ENCODE measurements at regions not wholly inside any gene's neighbourhood (a gene's known extent, or its start where the extent isn't known, plus 50 kb on each side); places are given as distances from the start of the nearest gene placed in this dataset.

- no peak for DNase-seq (ENCODE audit: low read depth)
- no peak for TF ChIP-seq CTCF (conservative IDR thresholded peaks at IDR 0.05; ENCODE audit: low read depth, low read length)
- H3K4me3 ChIP-seq (ENCODE audit: low read depth, low read length) = no peak overlapping the region
Measured at GRCh38 chr17:33889766-33890165, 365.3 kb upstream of the CCL2 start.

- H3K4me3 ChIP-seq (ENCODE audit: low read depth, low read length) = no peak overlapping the region
- no peak for TF ChIP-seq CTCF (conservative IDR thresholded peaks at IDR 0.05; ENCODE audit: low read depth, low read length)
- DNase-seq (ENCODE audit: low read depth) = no peak
Measured at GRCh38 chr17:33892717-33893591, 362.1 kb upstream of the CCL2 start.

GRCh38 chr17:33895491-33895890, 359.6 kb upstream of the CCL2 start:
- no peak for TF ChIP-seq CTCF (conservative IDR thresholded peaks at IDR 0.05; ENCODE audit: low read depth, low read length)
- no peak for DNase-seq (ENCODE audit: low read depth)
- no peak overlapping the region for H3K4me3 ChIP-seq (ENCODE audit: low read depth, low read length)

GRCh38 chr17:33896263-33896662, 358.8 kb upstream of the CCL2 start:
- DNase-seq (ENCODE audit: low read depth) = no peak
- H3K4me3 ChIP-seq (ENCODE audit: low read depth, low read length) = no peak overlapping the region
- no peak for TF ChIP-seq CTCF (conservative IDR thresholded peaks at IDR 0.05; ENCODE audit: low read depth, low read length)

- no peak for TF ChIP-seq CTCF (conservative IDR thresholded peaks at IDR 0.05; ENCODE audit: low read depth, low read length)
- no peak overlapping the region for H3K4me3 ChIP-seq (ENCODE audit: low read depth, low read length)
- DNase-seq (ENCODE audit: low read depth) = no peak
Measured at GRCh38 chr17:33901085-33901484, 354.0 kb upstream of the CCL2 start.

- no peak for DNase-seq (ENCODE audit: low read depth)
- no peak overlapping the region for H3K4me3 ChIP-seq (ENCODE audit: low read depth, low read length)
- no peak for TF ChIP-seq CTCF (conservative IDR thresholded peaks at IDR 0.05; ENCODE audit: low read depth, low read length)
Measured at GRCh38 chr17:33902901-33903449, 352.1 kb upstream of the CCL2 start.

- TF ChIP-seq CTCF (conservative IDR thresholded peaks at IDR 0.05; ENCODE audit: low read depth, low read length) = no peak
- no peak for DNase-seq (ENCODE audit: low read depth)
- no peak overlapping the region for H3K4me3 ChIP-seq (ENCODE audit: low read depth, low read length)
Measured at GRCh38 chr17:33904476-33904875, 350.6 kb upstream of the CCL2 start.
